ENCODE measurements at regions not wholly inside any gene's neighbourhood (a gene's known extent, or its start where the extent isn't known, plus 50 kb on each side); places are given as distances from the start of the nearest gene placed in this dataset.

GRCh38 chr5:167877924-167878323, 413.5 kb upstream of the WWC1 start:
- no peak for TF ChIP-seq CSDC2 (CRISPR knock-in tag; IDR thresholded peaks at IDR 0.05)
- TF ChIP-seq OSR1 (CRISPR knock-in tag; IDR thresholded peaks at IDR 0.05), result no peak
- no peak for TF ChIP-seq ZNF8 (CRISPR knock-in tag; IDR thresholded peaks at IDR 0.05)
- TF ChIP-seq RARB (CRISPR knock-in tag; IDR thresholded peaks at IDR 0.05), result no peak
- no peak for TF ChIP-seq POU6F1 (CRISPR knock-in tag; IDR thresholded peaks at IDR 0.05; ENCODE audit: borderline replicate concordance, low read depth)
- TF ChIP-seq ZFP30 (CRISPR knock-in tag; IDR thresholded peaks at IDR 0.05), result no peak
- no peak for TF ChIP-seq PATZ1 (CRISPR knock-in tag; IDR thresholded peaks at IDR 0.05; ENCODE audit: borderline replicate concordance)
- TF ChIP-seq ZNF70 (CRISPR knock-in tag; IDR thresholded peaks at IDR 0.05), result no peak

Data from SK-N-SH treated with all-trans-retinoic acid at 6 μM for 48 hours (cell line).